Activated CD4-positive, alpha-beta memory T cell treated with anti-CD3 and anti-CD28 coated beads for 36 hours (primary cell): ENCODE measurements at regions not wholly inside any gene's neighbourhood (a gene's known extent, or its start where the extent isn't known, plus 50 kb on each side); places are given as distances from the start of the nearest gene placed in this dataset.

Experiments used
- CTCF ChIA-PET: fragments of 350-600 bp; sonication (Branson Sonifier 250); formaldehyde crosslinking; loops from one replicate; lab custom pipeline; 2021; ENCODE audit warnings: antibody characterized with exemption, inconsistent platforms; lab: Charles Lee
- POLR2A ChIA-PET: fragments of 350-600 bp; sonication (Branson Sonifier 250); formaldehyde crosslinking; loops from one replicate; lab custom pipeline; 2021; ENCODE audit warnings: antibody characterized with exemption; lab: Charles Lee
- DNase-seq: peaks from one replicate; pipeline ENCODE4 v3.0.0-alpha.2; 2020
- H3K27ac Mint-ChIP-seq: one replicate; pipeline ENCODE4 v1.8.0; 2021; ENCODE audit warnings: mixed read lengths
- H3K27me3 Mint-ChIP-seq: one replicate; pipeline ENCODE4 v1.8.0; 2021; ENCODE audit warnings: mixed read lengths
- H3K36me3 Mint-ChIP-seq: one replicate; pipeline ENCODE4 v1.8.0; 2021; ENCODE audit warnings: mixed read lengths
- H3K4me1 Mint-ChIP-seq: one replicate; pipeline ENCODE4 v1.8.0; 2021; ENCODE audit warnings: low read depth, mixed read lengths
- H3K4me3 Mint-ChIP-seq: one replicate; pipeline ENCODE4 v1.8.0; 2021; ENCODE audit warnings: mild to moderate bottlenecking, mixed read lengths
- H3K9me3 Mint-ChIP-seq: one replicate; pipeline ENCODE4 v1.8.0; 2021; ENCODE audit warnings: mixed read lengths
- intact Hi-C: fragments of 100-400 bp; cut with micrococcal nuclease; formaldehyde crosslinking; loops from one replicate; pipeline ENCODE4 v1.15.1; 2023

DNA sequence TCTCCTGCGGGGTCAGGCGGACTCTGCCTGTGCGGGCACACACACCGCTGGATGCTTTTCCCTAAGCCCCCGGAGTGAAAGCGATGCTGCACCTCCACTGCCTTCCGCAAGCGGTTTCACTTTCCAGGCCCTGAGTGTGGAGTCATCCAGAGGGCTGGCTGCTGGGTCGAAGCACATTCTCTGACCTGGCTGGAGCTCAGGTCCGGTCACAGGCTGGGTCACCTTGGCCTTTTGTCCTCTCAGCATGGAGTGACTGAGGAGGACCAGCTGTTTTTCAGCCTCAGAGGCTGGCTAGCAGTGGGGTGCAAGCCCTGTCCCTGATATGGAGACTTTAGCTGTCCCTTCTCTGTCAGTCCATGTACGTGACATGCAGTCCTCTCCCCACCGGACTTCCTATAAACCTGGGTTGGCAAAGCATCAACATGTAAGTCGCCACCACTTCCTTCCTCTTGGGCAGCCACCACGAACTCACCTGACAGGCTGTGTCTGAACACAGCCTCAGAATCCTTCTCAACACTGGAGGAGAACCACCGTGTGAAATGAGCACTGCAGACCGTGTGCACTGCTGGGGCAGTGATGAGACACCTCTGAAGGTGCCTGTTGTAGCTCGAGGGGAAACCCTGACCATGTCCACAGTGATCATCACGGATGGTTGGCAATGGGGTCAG lies 51.3 kb downstream of the GADD45G start:
- Mint-ChIP-seq H3K9me3 (no peaks in the 10 kb centered on the region), H3K4me3 (no peak overlapping the region), H3K27me3 (no peaks in the 10 kb centered on the region), H3K36me3 (no peaks in the 10 kb centered on the region), H3K27ac (no peak overlapping the region), H3K4me1 (peaks cover 23% of the 10 kb centered on the region)
- DNase-seq, result peak; percentile 46
- ChIA-PET POLR2A (no interaction called here), CTCF (no interaction called here)
- intact Hi-C loops, result no loop called here

DNA sequence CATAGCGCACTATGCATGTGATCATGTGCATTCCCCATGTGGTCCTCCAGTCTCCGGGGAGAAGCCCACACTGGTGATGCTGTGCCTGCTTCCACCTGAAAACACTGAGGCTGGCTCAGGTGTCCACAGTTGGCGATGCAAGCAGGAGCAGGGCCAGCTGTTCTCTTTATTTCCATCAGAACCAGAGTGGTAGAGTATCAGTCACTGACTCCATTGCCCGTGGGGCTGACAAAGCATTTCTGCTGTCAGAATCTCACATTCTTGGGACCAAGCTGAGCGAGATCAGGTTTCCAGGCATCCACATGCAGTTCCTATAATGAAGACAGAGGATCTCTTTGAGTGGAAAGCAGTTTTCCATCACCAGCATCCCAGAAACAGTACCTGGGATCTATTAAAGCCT lies 52.5 kb downstream of the GADD45G start:
- Mint-ChIP-seq H3K4me3 (no peak overlapping the region), H3K9me3 (no peaks in the 10 kb centered on the region), H3K36me3 (no peaks in the 10 kb centered on the region), H3K4me1 (peaks cover 19% of the 10 kb centered on the region), H3K27me3 (no peaks in the 10 kb centered on the region), H3K27ac (no peak overlapping the region)
- intact Hi-C loops, result no loop called here
- no peak for DNase-seq
- CTCF ChIA-PET, result no interaction called here
- POLR2A ChIA-PET, result no interaction called here

DNA sequence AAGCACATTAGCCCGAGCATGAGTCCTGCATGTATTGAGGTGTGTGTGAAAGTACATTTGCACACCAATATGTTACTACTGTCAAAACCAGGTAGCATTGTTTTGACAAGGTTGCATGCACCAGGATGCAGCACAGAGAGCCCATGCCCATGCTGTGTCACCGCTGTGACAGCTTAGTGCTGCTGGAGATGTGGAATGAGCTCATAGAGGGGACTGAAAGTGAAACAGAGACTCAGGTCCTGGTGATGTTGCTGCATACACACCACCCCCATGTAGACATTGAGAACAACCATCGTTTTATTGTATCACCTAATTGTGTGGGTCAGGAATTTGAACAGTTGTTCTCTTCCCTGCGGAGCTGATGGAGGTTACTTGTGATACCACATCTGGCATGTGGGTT lies 53.0 kb downstream of the GADD45G start:
- Mint-ChIP-seq H3K27ac (no peak overlapping the region), H3K4me3 (no peak overlapping the region), H3K9me3 (no peaks in the 10 kb centered on the region), H3K4me1 (peaks cover 19% of the 10 kb centered on the region), H3K27me3 (no peaks in the 10 kb centered on the region), H3K36me3 (no peaks in the 10 kb centered on the region)
- intact Hi-C loops, result no loop called here
- ChIA-PET CTCF (no interaction called here), POLR2A (no interaction called here)
- peak; percentile 59 for DNase-seq

DNA sequence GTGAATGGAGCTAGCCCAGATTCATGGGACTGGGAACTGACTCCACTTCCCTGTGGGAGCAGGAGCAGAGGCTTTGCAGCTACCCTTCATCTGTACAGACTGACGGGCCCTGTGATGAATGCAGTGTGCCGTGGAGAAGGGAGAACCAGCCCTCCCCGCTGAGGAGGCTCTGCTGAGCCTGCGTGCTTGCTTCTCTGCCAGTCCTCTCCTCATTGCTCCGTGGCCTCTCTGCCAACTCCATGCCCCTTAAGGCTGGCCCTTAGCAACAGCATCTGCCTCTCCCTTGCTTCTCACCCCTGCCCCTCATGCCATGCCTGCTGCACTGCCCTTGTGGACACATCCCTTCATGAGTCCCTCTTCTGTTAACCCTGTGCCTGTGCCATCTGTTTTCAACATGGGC lies 53.6 kb downstream of the GADD45G start:
- Mint-ChIP-seq H3K27me3 (no peaks in the 10 kb centered on the region), H3K27ac (no peak overlapping the region), H3K4me1 (peaks cover 19% of the 10 kb centered on the region), H3K9me3 (no peaks in the 10 kb centered on the region), H3K36me3 (no peaks in the 10 kb centered on the region), H3K4me3 (no peak overlapping the region)
- CTCF ChIA-PET, result no interaction called here
- intact Hi-C loops, result no loop called here
- POLR2A ChIA-PET, result no interaction called here
- DNase-seq, result no peak

DNA sequence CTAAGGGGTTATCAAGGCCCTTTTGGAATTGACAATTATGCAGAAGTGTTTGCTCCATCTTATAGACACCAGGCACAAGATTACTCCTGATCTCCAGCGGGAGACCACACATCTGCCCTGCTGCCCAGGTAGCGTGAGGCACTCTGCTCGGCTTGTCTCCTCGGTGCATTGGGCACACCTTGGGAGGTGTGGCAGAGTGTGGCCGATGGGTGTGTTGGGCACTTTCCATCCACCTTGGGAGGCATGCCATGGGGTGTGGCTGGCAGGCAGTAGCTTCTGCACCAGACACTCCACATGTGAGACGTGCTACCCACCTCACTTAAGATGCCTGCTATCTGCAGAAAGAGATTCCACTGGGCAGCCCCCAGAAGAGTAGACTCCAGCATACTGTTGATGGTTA lies 54.1 kb downstream of the GADD45G start:
- ChIA-PET POLR2A (no interaction called here), CTCF (interaction anchor here (0.8 kb wide), 1 partner anchor 57 kb away, joined by 3 read pairs; no protein-coding TSS in a partner anchor)
- Mint-ChIP-seq H3K27ac (no peak overlapping the region), H3K27me3 (no peaks in the 10 kb centered on the region), H3K4me3 (no peak overlapping the region), H3K36me3 (no peaks in the 10 kb centered on the region), H3K4me1 (peaks cover 19% of the 10 kb centered on the region), H3K9me3 (no peaks in the 10 kb centered on the region)
- intact Hi-C loops, result no loop called here
- DNase-seq, result no peak

DNA sequence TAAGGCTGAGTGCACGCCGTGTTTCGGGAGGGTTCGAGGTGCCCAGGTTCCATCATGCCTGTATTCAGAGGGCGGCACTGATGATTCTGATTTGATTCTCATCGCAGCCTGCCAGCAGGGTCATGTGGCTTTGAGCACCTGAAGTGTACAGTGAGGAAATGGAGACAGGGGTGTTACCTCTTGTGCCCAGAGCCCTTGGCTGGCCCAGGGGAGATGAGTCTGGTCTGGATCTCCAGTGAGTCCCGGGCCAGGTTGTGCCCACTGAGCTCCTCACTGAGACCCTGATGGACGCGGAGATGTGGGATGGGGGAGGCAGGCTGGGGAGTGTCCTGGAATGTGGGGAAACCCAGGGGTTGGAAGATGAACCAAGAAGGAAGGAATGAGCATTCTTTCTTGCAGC lies 54.7 kb downstream of the GADD45G start:
- Mint-ChIP-seq H3K9me3 (no peaks in the 10 kb centered on the region), H3K4me3 (no peak overlapping the region), H3K27me3 (no peaks in the 10 kb centered on the region), H3K4me1 (peaks cover 19% of the 10 kb centered on the region), H3K36me3 (no peaks in the 10 kb centered on the region), H3K27ac (no peak overlapping the region)
- no peak for DNase-seq
- POLR2A ChIA-PET, result no interaction called here
- intact Hi-C loops, result no loop called here
- CTCF ChIA-PET, result interaction anchor here (0.8 kb wide), 1 partner anchor 57 kb away, joined by 3 read pairs; no protein-coding TSS in a partner anchor

DNA sequence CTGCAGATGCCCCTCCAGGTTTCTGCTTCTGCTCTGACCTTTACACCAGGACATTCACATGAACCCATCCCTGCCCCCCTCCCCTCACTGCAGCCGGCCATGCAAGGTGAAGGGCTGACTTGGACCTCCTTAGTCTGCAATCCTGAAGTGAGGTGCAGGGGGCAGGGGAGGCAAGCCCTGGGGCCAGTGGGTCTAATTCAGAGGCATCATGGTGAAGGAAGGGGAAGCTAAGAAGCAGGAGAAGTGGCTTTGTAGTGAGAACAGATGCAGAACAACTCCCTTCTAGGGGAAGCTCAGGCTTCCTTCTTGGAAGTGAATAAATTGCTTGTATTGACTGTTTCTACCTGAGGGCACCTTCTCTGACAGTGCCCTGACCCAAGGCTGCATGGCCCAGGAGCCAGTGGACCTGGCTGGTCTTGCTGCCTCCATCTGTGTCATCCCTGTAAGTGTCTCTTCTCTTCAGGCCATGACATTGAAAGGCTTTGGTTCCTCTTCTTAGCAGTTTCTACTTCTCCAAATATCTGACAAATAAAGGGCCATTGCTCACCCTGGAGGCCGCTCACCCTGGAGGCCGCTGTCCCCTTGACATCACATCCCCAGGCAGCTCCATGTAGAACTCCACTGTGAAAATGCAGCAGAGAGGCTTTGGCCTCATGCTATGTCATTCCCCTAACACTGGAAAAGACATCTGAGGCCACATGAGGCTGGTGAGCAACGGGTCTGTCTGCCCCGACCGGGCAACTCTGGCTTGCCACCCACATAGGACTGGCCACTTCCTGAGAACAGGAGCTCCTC lies 55.3 kb downstream of the GADD45G start:
- POLR2A ChIA-PET, result no interaction called here
- Mint-ChIP-seq H3K4me1 (peaks cover 19% of the 10 kb centered on the region), H3K27me3 (no peaks in the 10 kb centered on the region), H3K27ac (no peak overlapping the region), H3K9me3 (no peaks in the 10 kb centered on the region), H3K36me3 (no peaks in the 10 kb centered on the region), H3K4me3 (no peak overlapping the region)
- CTCF ChIA-PET, result interaction anchor here (0.8 kb wide), 1 partner anchor 58 kb away, joined by 3 read pairs; no protein-coding TSS in a partner anchor
- intact Hi-C loops, result no loop called here
- DNase-seq, result no peak

DNA sequence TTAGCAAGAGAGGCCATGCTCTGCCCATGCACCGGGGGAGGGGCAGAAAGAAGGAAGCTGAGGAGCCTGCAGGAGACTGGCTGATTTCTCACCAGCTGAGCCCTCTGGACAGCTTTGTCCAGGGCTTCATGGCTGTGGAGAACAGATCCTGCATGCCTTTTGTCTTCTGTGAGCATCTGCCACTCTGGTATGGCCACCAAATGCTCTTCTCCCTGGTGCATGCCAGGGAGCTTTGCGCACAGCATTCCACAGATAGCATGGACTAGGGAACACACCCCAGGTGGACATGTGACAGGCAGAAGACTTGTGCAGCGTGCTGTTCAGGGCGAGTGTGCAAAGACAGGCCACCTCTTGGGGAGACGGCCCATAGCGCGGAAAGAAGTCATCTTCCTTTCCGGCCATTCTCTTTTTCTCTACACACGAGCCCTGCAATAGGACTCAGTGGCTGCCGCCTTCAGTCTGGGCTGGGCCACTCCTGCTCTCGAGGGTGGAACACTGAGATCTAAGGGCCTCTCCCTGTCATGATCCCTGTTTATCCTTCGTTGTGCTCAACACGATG lies 56.7 kb downstream of the GADD45G start:
- Mint-ChIP-seq H3K4me1 (peaks cover 13% of the 10 kb centered on the region), H3K4me3 (no peak overlapping the region), H3K36me3 (no peaks in the 10 kb centered on the region), H3K9me3 (no peaks in the 10 kb centered on the region), H3K27ac (no peak overlapping the region), H3K27me3 (no peaks in the 10 kb centered on the region)
- ChIA-PET POLR2A (no interaction called here), CTCF (no interaction called here)
- DNase-seq, result no peak
- intact Hi-C loops, result no loop called here

DNA sequence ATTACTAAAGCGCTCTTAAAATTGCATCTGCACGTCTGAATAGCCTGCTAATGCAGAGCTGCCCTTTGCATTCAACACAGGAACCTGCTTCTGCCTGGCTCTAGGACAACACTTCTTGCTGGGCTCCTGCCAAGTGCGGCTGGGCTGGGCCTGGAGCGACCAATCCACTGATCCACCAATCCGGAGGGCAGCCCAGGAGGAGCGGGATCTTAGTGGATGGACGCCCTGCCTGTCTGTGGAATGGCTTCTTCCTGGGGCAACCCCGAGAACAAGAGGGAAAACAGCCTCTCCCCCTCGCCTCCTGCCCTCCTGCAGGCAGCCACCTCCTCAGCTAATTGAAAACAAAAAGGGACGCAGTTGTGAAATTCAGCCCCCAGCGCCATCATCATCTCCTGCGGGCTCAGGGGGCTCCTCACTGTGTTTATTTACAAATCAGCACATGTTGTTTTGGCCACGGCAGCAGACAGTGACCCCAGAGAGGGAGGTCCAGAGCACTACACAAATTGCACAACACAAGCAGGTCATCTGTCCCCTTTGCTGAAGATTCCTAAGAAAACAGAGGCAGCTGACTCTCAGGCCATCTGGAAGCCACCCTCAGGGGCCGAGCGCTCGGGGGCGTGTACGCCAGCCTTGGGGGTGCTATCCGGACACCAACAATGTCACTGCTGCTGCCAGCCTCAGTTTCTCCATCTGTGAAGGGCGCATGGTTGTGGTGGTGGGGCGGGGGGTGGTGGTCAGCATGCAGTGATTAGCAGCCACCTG lies 57.3 kb downstream of the GADD45G start:
- DNase-seq, result no peak
- Mint-ChIP-seq H3K9me3 (no peaks in the 10 kb centered on the region), H3K27ac (no peak overlapping the region), H3K36me3 (no peaks in the 10 kb centered on the region), H3K4me3 (no peak overlapping the region), H3K27me3 (no peaks in the 10 kb centered on the region), H3K4me1 (peaks cover 7% of the 10 kb centered on the region)
- POLR2A ChIA-PET, result no interaction called here
- intact Hi-C loops, result no loop called here
- CTCF ChIA-PET, result no interaction called here

DNA sequence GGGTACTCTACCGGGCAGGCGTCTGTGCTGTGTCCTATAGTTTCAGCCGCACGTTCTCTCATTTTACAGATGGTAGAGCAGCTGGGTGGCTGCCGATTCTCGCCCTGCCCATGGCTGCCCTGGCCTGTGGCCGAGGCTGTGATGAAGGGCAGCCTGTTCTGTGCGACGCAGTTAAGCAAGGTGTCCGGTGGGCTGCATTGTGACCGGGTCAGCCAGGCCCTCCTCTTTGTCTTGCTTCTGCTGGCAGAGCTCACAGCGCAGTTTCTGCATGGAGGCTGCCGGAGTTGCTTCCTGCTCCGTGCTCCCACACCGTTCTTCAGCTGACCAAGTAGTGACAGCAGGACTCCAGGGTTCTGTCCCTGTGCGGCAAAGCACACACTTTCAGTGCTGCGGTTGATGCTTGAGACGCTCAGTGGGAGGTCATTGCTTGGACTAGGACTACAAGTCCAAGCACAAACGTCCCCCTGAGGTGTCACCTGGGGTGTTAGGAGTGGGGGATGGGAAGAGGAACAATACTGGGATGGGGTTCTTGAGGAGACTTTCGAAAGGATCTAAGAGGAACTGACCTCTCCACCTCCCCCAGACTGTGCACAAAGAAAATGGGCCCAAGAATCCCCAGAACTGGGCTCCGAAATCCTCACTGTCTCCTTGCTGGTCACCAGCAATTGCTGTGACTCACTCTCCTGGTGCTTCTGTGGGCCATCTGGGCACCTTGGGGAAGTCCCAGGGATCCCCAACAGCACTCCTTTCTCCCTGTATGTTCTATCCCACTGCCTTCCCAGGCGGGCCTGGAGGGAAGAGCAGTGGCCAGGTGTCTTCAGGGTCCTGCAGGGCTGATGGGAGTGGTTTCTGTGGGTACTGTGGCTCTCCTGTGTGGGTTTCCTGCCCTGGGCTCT lies 58.2 kb downstream of the GADD45G start:
- no peaks in the 10 kb centered on the region for H3K27me3 Mint-ChIP-seq
- intact Hi-C loops, result no loop called here
- no peaks in the 10 kb centered on the region for H3K9me3 Mint-ChIP-seq
- no peak for DNase-seq
- ChIA-PET CTCF (no interaction called here), POLR2A (no interaction called here)
- H3K4me3 Mint-ChIP-seq, result no peak overlapping the region
- no peak overlapping the region for H3K27ac Mint-ChIP-seq
- H3K36me3 Mint-ChIP-seq, result no peaks in the 10 kb centered on the region
- peaks cover 5% of the 10 kb centered on the region for H3K4me1 Mint-ChIP-seq

DNA sequence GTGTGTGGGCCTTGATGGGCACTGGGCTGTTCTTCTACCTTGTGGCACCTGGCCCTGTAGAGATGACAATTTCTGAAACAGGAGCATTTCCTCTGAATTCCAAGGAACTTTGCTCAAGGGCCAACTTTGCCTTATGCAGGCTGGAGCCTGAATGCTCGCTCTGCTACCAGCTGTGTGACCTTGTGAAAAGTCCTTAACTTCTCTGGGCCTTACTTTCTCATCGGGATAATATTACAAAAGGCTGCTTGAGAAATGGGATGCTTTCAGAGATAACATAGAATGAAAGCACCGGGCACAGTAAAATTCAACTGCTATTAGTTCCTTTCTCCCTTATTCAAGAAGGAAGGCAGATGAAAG lies 58.8 kb downstream of the GADD45G start:
- no peaks in the 10 kb centered on the region for H3K9me3 Mint-ChIP-seq
- peaks cover 3% of the 10 kb centered on the region for H3K4me1 Mint-ChIP-seq
- H3K36me3 Mint-ChIP-seq, result no peaks in the 10 kb centered on the region
- no peak for DNase-seq
- CTCF ChIA-PET, result interaction anchor here (1.2 kb wide), 1 partner anchor 61 kb away, joined by 4 read pairs; no protein-coding TSS in a partner anchor
- no peaks in the 10 kb centered on the region for H3K27me3 Mint-ChIP-seq
- H3K27ac Mint-ChIP-seq, result no peak overlapping the region
- intact Hi-C loops, result no loop called here
- H3K4me3 Mint-ChIP-seq, result no peak overlapping the region
- POLR2A ChIA-PET, result no interaction called here
